NB4 (cell line): ENCODE measurements at regions not wholly inside any gene's neighbourhood (a gene's known extent, or its start where the extent isn't known, plus 50 kb on each side); places are given as distances from the start of the nearest gene placed in this dataset.

Experiments used
- POLR2A ChIP-seq: IDR thresholded peaks from 2 replicates; pipeline ENCODE4 v1.6.1; 2011; ENCODE audit warnings: mild to moderate bottlenecking; ENCODE audit not compliant: insufficient read length; ENCODE audit errors: extremely low read depth
- TF ChIP-seq, protein P1 (sequence below): IDR thresholded peaks from one replicate; pipeline ENCODE4 v1.5.1; 2012; ENCODE audit warnings: low read depth, low read length

GRCh38 chr17:77793971-77794235, 164.6 kb upstream of the TNRC6C start:
- TF ChIP-seq, protein P1, sequence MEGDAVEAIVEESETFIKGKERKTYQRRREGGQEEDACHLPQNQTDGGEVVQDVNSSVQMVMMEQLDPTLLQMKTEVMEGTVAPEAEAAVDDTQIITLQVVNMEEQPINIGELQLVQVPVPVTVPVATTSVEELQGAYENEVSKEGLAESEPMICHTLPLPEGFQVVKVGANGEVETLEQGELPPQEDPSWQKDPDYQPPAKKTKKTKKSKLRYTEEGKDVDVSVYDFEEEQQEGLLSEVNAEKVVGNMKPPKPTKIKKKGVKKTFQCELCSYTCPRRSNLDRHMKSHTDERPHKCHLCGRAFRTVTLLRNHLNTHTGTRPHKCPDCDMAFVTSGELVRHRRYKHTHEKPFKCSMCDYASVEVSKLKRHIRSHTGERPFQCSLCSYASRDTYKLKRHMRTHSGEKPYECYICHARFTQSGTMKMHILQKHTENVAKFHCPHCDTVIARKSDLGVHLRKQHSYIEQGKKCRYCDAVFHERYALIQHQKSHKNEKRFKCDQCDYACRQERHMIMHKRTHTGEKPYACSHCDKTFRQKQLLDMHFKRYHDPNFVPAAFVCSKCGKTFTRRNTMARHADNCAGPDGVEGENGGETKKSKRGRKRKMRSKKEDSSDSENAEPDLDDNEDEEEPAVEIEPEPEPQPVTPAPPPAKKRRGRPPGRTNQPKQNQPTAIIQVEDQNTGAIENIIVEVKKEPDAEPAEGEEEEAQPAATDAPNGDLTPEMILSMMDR = no peak
- no peak for TF ChIP-seq POLR2A
